Upper lobe of left lung (tissue), 6 donors: ENCODE measurements at regions not wholly inside any gene's neighbourhood (a gene's known extent, or its start where the extent isn't known, plus 50 kb on each side); places are given as distances from the start of the nearest gene placed in this dataset.

ENCODE experiments used
- ATAC-seq, 2 donors: fragments of 200-7000 bp; cut with Tn5 transposase; one replicate each; pipeline ENCODE4 v1.9.1; 2022; ENCODE audit warnings: mild to moderate bottlenecking in 2 of 2, moderate library complexity in 2 of 2; ENCODE audit not compliant: low FRiP score in 2 of 2
- DNase-seq, 2 donors: peaks; one replicate each; pipeline ENCODE4 v3.0.0-alpha.2; 2019 to 2020
- H3K27ac ChIP-seq, 4 donors: fragments of 200-600 bp; sonication (generic); one replicate each; pipeline ENCODE4 v1.5.1; 2016 to 2019
- H3K27me3 ChIP-seq, 4 donors: fragments of 200-600 bp; sonication (generic); one replicate each; pipeline ENCODE4 v1.5.1; 2017 to 2019
- H3K36me3 ChIP-seq, 4 donors: fragments of 200-600 bp; sonication (generic); one replicate each; pipeline ENCODE4 v1.5.1; 2016 to 2019
- H3K4me1 ChIP-seq, 4 donors: fragments of 200-600 bp; sonication (generic); one replicate each; pipeline ENCODE4 v1.5.1; 2018 to 2019
- H3K4me3 ChIP-seq, 4 donors: fragments of 200-600 bp; sonication (generic); one replicate each; pipeline ENCODE4 v1.5.1; 2017 to 2019; ENCODE audit warnings: mild to moderate bottlenecking in 2 of 4, moderate library complexity in 1 of 4
- H3K9me3 ChIP-seq, 4 donors: fragments of 200-600 bp; sonication (generic); one replicate each; pipeline ENCODE4 v1.5.1; 2018 to 2019
- CTCF ChIP-seq, 6 experiments: fragments of 450-650 bp in 4 of 6; fragments of 200-600 bp in 2 of 6; sonication (generic) in 2 of 6; IDR thresholded peaks; one replicate each; pipeline ENCODE4 v1.5.1; 2016 to 2019; ENCODE audit warnings: antibody characterized with exemption in 6 of 6
- EP300 ChIP-seq, 4 donors: sonication (generic); formaldehyde crosslinking; IDR thresholded peaks; one replicate each; pipeline ENCODE4 v1.5.1; 2017; ENCODE audit warnings: antibody characterized with exemption in 4 of 4, control low read depth in 2 of 4
- POLR2A ChIP-seq, 4 donors: fragments of 450-650 bp; IDR thresholded peaks; one replicate each; pipeline ENCODE4 v1.5.1; 2016 to 2017; ENCODE audit warnings: antibody characterized with exemption in 4 of 4, mild to moderate bottlenecking in 2 of 4
- POLR2AphosphoS5 ChIP-seq, 2 donors: sonication (generic); formaldehyde crosslinking; IDR thresholded peaks; one replicate each; pipeline ENCODE4 v1.5.1; 2017; ENCODE audit warnings: antibody characterized with exemption in 2 of 2
- WGBS, 2 donors: methylation state at CpG; one replicate each; pipeline ENCODE4 v1.1.5; 2017 to 2018; 5-methylcytosine and 5-hydroxymethylcytosine counted together
- donor health status: DM: no; HTN: no; CAD: no; lungs with moderate emphysema.
- donor health status: DM: no; HTN: yes; CAD: no; lungs with severe emphysema.

DNA sequence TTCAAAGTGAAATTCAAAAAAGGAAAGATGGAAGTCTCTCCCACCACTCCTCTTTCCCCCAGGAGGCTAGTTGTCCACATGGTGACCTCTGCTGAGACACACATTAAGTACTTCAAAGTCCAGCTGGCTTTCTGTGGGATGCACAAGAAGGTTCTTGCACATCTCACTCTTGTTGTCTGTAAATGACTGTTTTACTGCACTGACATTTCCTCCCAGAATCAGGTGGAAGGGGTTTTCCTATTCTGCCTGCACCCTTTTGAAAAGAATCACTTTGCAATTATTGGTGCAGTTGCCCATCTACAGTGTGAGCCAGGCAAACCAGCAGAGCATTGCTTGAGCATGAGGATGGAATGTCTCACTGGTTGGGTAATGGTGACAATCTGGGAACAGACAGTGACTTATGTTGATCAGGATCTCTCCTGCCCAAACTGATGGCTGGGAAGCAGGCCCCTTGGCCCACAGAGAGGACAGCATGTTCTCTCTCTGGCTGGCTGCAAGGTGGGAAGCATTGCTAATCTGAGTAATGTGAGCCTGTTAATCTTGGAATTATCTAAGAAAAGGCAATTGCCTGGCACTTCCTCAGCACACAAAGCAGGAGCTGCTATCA lies 347.7 kb upstream of the SATB1 start:
- Histone ChIP-seq H3K4me3 (no peak overlapping the region), H3K27ac (no peak overlapping the region), H3K27me3 (no peaks in the 10 kb centered on the region), H3K36me3 (no peaks in the 10 kb centered on the region), H3K9me3 (no peaks in the 10 kb centered on the region), H3K4me1 (no peaks in the 10 kb centered on the region)
- TF ChIP-seq POLR2AphosphoS5 (IDR thresholded peaks at IDR 0.05) (no peak), EP300 (IDR thresholded peaks at IDR 0.05) (no peak)
- no peak for ATAC-seq
- no peak for DNase-seq

DNA sequence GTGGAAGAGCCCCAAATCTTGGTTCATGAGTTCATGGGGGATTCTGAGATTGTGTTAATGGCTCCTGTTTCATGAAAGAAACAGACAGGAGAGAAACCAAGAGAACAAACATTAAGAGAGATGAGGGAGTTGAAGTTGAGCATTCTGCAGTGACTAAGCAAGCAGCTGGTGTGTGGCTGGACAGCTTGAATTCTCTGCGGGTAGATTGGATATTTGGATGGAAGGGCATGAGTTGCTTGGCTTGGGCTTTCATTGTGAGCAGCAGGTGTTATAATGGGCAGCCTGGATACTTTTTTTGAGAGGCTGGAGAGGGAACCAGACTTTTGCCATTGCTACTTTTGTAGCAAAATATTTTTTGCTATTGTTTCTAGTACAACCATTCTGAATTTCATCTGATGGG lies 346.8 kb upstream of the SATB1 start:
- no peak for DNase-seq
- ATAC-seq, result no peak
- H3K4me3 ChIP-seq, result no peak overlapping the region
- no peaks in the 10 kb centered on the region for H3K27me3 ChIP-seq
- H3K9me3 ChIP-seq, result no peaks in the 10 kb centered on the region
- H3K27ac ChIP-seq, result no peak overlapping the region
- WGBS, 2 donors, result 83 to 100% methylated on average over 1 of the region's 1 CpG
- no peaks in the 10 kb centered on the region for H3K36me3 ChIP-seq
- H3K4me1 ChIP-seq, result no peaks in the 10 kb centered on the region
- TF ChIP-seq CTCF (IDR thresholded peaks at IDR 0.05) (no peak), EP300 (IDR thresholded peaks at IDR 0.05) (no peak), POLR2AphosphoS5 (IDR thresholded peaks at IDR 0.05) (no peak), POLR2A (IDR thresholded peaks at IDR 0.05) (no peak)

- ATAC-seq, result no peak
- Histone ChIP-seq H3K27ac (no peak overlapping the region), H3K27me3 (no peaks in the 10 kb centered on the region), H3K36me3 (no peaks in the 10 kb centered on the region), H3K4me3 (no peak overlapping the region), H3K4me1 (no peaks in the 10 kb centered on the region), H3K9me3 (no peaks in the 10 kb centered on the region)
- no peak for TF ChIP-seq POLR2AphosphoS5 (IDR thresholded peaks at IDR 0.05)
- TF ChIP-seq POLR2A (IDR thresholded peaks at IDR 0.05), result no peak
- no peak for TF ChIP-seq CTCF (IDR thresholded peaks at IDR 0.05)
- no peak for TF ChIP-seq EP300 (IDR thresholded peaks at IDR 0.05)
- 65 to 91% methylated on average over 2 of the region's 2 CpGs for WGBS, 2 donors
- DNase-seq, result no peak
Measured at GRCh38 chr3:18770800-18771199, 345.7 kb upstream of the SATB1 start.

DNA sequence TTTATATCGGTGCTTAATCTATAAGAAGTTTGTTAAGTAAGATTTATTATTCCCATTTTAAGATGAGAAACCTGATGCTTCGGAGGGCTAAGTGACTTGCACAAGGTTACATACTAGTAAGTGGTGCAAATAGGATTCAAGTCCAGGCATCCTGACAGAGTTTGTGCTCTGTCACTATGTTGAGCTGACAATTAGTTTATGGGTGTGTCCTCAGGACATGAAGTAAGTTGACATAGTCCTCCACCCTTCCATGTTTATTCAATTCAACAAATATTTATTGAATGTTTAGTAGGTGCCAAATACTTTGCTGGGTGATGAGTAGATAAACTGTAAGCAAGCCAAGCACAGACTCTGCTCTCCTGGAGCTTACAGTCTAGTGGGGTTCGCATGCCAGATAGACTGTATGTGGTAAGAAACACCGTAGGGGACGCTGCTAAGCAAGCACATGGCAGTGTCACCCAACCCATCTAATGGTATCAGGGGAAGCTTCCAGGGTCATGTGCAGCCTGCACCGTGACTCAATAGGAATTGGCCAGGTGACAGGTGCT lies 342.7 kb upstream of the SATB1 start:
- Histone ChIP-seq H3K4me3 (no peak overlapping the region), H3K36me3 (no peaks in the 10 kb centered on the region), H3K9me3 (no peaks in the 10 kb centered on the region), H3K4me1 (no peaks in the 10 kb centered on the region), H3K27ac (no peak overlapping the region), H3K27me3 (no peaks in the 10 kb centered on the region)
- 74 to 80% methylated on average over 6 of the region's 6 CpGs for WGBS, 2 donors
- DNase-seq (no peak), ATAC-seq (no peak)
- no peak for TF ChIP-seq POLR2AphosphoS5 (IDR thresholded peaks at IDR 0.05)
- no peak for TF ChIP-seq POLR2A (IDR thresholded peaks at IDR 0.05)
- TF ChIP-seq CTCF (IDR thresholded peaks at IDR 0.05), result no peak
- TF ChIP-seq EP300 (IDR thresholded peaks at IDR 0.05), result no peak

- no peaks in the 10 kb centered on the region for H3K9me3 ChIP-seq
Measured at GRCh38 chr3:18766974-18767373, 341.8 kb upstream of the SATB1 start.

More at GRCh38 chr3:18766974-18767373, 341.8 kb upstream of the SATB1 start:
- 31 to 43% methylated on average over 2 of the region's 2 CpGs for WGBS, 2 donors
- H3K4me1 ChIP-seq, result no peaks in the 10 kb centered on the region
- TF ChIP-seq CTCF (IDR thresholded peaks at IDR 0.05) (no peak), EP300 (IDR thresholded peaks at IDR 0.05) (no peak), POLR2AphosphoS5 (IDR thresholded peaks at IDR 0.05) (no peak), POLR2A (IDR thresholded peaks at IDR 0.05) (no peak)
- no peaks in the 10 kb centered on the region for H3K36me3 ChIP-seq
- no peak overlapping the region for H3K27ac ChIP-seq
- DNase-seq (no peak), ATAC-seq (no peak)
- H3K27me3 ChIP-seq, result no peaks in the 10 kb centered on the region
- no peak overlapping the region for H3K4me3 ChIP-seq
